Mesendoderm (in vitro differentiated cells): ENCODE measurements at regions not wholly inside any gene's neighbourhood (a gene's known extent, or its start where the extent isn't known, plus 50 kb on each side); places are given as distances from the start of the nearest gene placed in this dataset.

Experiments used
- DNase-seq: peaks from one replicate; pipeline ENCODE4 v3.0.0; 2013
- H2AK5ac ChIP-seq: 2 replicates; pipeline ENCODE4 v1.6.1; 2013; ENCODE audit warnings: low read length, inconsistent platforms
- H2BK120ac ChIP-seq: 2 replicates; pipeline ENCODE4 v1.6.1; 2013; ENCODE audit warnings: low read depth, mild to moderate bottlenecking, low read length, moderate library complexity, mixed read lengths
- H2BK15ac ChIP-seq: replicated peaks from 2 replicates; pipeline ENCODE4 v1.6.1; 2013; ENCODE audit warnings: low read depth, mild to moderate bottlenecking, moderate library complexity
- H2BK5ac ChIP-seq: 2 replicates; pipeline ENCODE4 v1.6.1; 2013; ENCODE audit warnings: low read length, inconsistent platforms
- H3K18ac ChIP-seq: 2 replicates; pipeline ENCODE4 v1.6.1; 2013; ENCODE audit warnings: mild to moderate bottlenecking, low read length, mixed read lengths
- H3K23ac ChIP-seq: one replicate; pipeline ENCODE4 v1.6.1; 2013; ENCODE audit warnings: low read length
- H3K27ac ChIP-seq: 2 replicates; pipeline ENCODE4 v1.5.1; 2013; ENCODE audit warnings: low read depth, mild to moderate bottlenecking, inconsistent platforms, low read length, moderate library complexity
- H3K27me3 ChIP-seq: 2 replicates; pipeline ENCODE4 v1.6.1; 2013; ENCODE audit warnings: low read length, control low read depth, mild to moderate bottlenecking, inconsistent platforms; ENCODE audit not compliant: insufficient read depth, poor library complexity
- H3K36me3 ChIP-seq: 2 replicates; pipeline ENCODE4 v1.6.1; 2013; ENCODE audit warnings: low read length, inconsistent platforms; ENCODE audit not compliant: control insufficient read depth, insufficient read depth
- H3K4ac ChIP-seq: one replicate; pipeline ENCODE4 v1.6.1; 2013; ENCODE audit warnings: low read depth, mild to moderate bottlenecking, low read length, moderate library complexity
- H3K4me1 ChIP-seq: 2 replicates; pipeline ENCODE4 v1.6.1; 2013; ENCODE audit warnings: low read depth, low read length, inconsistent platforms; ENCODE audit not compliant: control insufficient read depth
- H3K4me2 ChIP-seq: 2 replicates; pipeline ENCODE4 v1.6.1; 2013; ENCODE audit warnings: low read length
- H3K4me3 ChIP-seq: 2 replicates; pipeline ENCODE4 v1.5.1; 2013; ENCODE audit warnings: mild to moderate bottlenecking, low read length
- H3K56ac ChIP-seq: one replicate; pipeline ENCODE4 v1.6.1; 2013; ENCODE audit warnings: low read length
- H3K79me1 ChIP-seq: 2 replicates; pipeline ENCODE4 v1.6.1; 2013; ENCODE audit warnings: low read length, inconsistent platforms
- H3K79me2 ChIP-seq: 2 replicates; pipeline ENCODE4 v1.6.1; 2013; ENCODE audit warnings: mild to moderate bottlenecking, low read length; ENCODE audit not compliant: control insufficient read depth, insufficient read depth
- H3K9ac ChIP-seq: 2 replicates; pipeline ENCODE4 v1.6.1; 2013; ENCODE audit warnings: low read length, inconsistent platforms
- H4K5ac ChIP-seq: one replicate; pipeline ENCODE4 v1.6.1; 2013; ENCODE audit warnings: low read length
- H4K8ac ChIP-seq: one replicate; pipeline ENCODE4 v1.6.1; 2013; ENCODE audit warnings: low read depth, mild to moderate bottlenecking, control low read depth, low read length, moderate library complexity
- WGBS: extraction: QIAGEN DNeasy Blood & Tissue Kit; methylation state at CpG from one replicate; pipeline ENCODE4 v1.1.7; 2013; ENCODE audit warnings: low lambda C conversion rate, missing lambda C conversion rate; ENCODE audit not compliant: insufficient coverage; ENCODE audit errors: extremely low coverage; 5-methylcytosine and 5-hydroxymethylcytosine counted together

DNA sequence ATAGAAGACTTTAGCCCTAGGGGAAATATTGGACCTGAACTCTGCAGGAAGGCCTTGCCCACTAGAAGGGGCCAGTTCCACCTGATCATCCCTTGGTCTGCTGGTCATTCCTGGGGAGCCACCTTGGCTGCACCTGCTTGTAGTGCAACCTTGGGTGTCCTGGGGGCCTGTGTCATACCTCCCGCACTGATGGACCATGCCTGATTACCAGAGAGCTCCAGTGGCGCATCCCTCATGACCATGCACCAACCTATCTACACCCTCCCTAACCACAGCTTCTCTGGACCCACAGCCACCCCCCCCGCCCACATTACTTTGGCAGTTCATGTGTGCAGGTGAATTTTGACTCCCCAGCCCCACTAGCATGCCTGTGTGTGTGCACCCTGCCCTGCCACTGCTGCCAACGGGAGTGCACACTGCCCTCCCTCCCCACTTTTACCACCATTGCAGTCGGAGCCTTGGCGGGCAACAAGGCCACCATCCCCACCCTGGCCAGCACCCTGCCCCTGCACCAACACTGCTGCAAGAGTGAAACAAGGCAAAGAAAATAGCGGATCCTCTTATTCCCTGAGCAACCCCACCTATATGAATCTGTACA, 208.1 kb downstream of the FAM47B start:
- no peak overlapping the region for H2BK15ac ChIP-seq
- H3K79me2 ChIP-seq, result no peaks in the 10 kb centered on the region
- no peaks in the 10 kb centered on the region for H3K4me1 ChIP-seq
- no peak overlapping the region for H3K18ac ChIP-seq
- no peak for DNase-seq
- H4K8ac ChIP-seq, result no peak overlapping the region
- H2AK5ac ChIP-seq, result no peak overlapping the region
- no peak overlapping the region for H3K27ac ChIP-seq
- H3K56ac ChIP-seq, result no peak overlapping the region
- no peak overlapping the region for H2BK120ac ChIP-seq
- H2BK5ac ChIP-seq, result no peak overlapping the region
- H3K36me3 ChIP-seq, result no peaks in the 10 kb centered on the region
- H3K4me2 ChIP-seq, result no peak overlapping the region
- no peaks in the 10 kb centered on the region for H3K79me1 ChIP-seq
- WGBS, result no CpG with 5 or more reads among the region's 7 CpGs
- H4K5ac ChIP-seq, result no peak overlapping the region
- no peak overlapping the region for H3K23ac ChIP-seq
- no peak overlapping the region for H3K9ac ChIP-seq
- H3K4ac ChIP-seq, result no peak overlapping the region
- no peak overlapping the region for H3K4me3 ChIP-seq
- no peaks in the 10 kb centered on the region for H3K27me3 ChIP-seq

DNA sequence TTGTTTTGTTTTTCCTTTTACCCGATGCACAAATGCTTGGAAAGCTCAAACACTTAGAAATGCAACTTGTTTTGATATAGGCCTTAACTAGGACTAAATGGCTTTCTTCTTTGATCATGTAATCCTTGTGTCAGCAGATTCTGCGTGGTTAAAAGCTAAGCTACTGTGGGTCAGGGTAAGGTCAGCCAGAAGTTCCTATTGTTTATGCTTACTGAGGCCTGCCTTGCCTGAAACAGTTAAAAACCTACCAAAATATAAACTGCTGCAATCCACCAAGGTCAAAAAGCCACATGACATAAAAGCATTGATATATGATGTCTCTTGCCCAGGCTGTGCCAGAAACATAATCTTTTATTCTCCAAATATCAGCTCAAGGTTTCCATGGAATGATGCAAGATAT, 223.4 kb downstream of the FAM47B start:
- Histone ChIP-seq H3K4me1 (no peaks in the 10 kb centered on the region), H3K23ac (no peak overlapping the region), H3K79me1 (no peaks in the 10 kb centered on the region), H3K27me3 (no peaks in the 10 kb centered on the region), H3K4ac (no peak overlapping the region), H2BK15ac (no peak overlapping the region), H3K56ac (no peak overlapping the region), H2BK120ac (no peak overlapping the region), H2BK5ac (no peak overlapping the region), H3K4me3 (no peak overlapping the region), H4K5ac (no peak overlapping the region), H3K4me2 (no peak overlapping the region), H3K9ac (no peak overlapping the region), H3K36me3 (no peaks in the 10 kb centered on the region), H3K79me2 (no peaks in the 10 kb centered on the region), H3K27ac (no peak overlapping the region), H3K18ac (no peak overlapping the region), H4K8ac (no peak overlapping the region), H2AK5ac (no peak overlapping the region)
- no peak for DNase-seq
- no CpG with 5 or more reads among the region's 2 CpGs for WGBS
